ENCODE measurements at regions not wholly inside any gene's neighbourhood (a gene's known extent, or its start where the extent isn't known, plus 50 kb on each side); places are given as distances from the start of the nearest gene placed in this dataset.

DNA sequence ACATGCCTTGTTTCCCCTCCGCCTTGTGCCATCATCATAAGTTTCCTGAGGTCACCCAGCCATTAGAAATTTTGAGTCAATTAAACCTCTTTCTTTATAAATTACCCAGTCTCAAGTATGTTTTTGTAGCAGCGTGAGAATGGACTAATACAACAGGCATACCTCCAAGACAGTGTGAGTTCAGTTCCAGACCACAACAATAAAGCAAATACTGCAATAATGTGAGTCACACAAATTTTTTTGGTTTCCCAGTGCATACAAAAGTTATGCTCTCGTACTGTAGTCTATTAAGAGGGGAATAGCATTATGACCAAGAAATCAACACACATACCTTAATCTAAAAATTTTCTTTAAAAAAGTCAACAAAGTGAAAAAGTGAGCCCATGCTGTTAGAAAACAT lies 217.2 kb downstream of the NR4A2 start:
- ChIA-PET POLR2A (no interaction called here), CTCF (no interaction called here)
- H3K4me3 ChIP-seq (ENCODE audit: low read depth, low read length) = no peak overlapping the region

DNA sequence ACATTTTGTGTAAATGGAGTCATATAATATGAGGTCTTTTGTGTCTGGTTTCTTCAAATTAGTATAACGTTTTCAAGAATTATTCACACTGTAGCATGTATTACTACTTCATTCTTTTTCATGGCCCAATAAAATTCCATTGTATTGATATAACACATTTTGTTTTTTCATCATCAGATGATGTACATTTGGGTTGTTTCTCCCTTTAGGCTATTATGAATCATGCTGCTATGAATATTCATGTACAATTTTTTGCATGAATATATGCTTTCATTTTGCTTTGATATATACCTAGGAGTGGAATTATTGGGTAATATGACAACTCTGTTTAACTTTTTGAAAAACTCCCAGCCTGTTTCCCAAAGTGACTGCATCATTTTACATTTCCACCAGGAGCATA lies 220.2 kb downstream of the NR4A2 start:
- H3K27ac ChIP-seq (ENCODE audit: extremely low read depth, low read depth, low read length) = no peak overlapping the region
- CTCF ChIA-PET = no interaction called here
- H3K36me3 ChIP-seq (ENCODE audit: control insufficient read depth in 2 of 2, insufficient read depth in 1 of 2, low read length in 2 of 2) = no peaks in the 10 kb centered on the region
- H3K9me3 ChIP-seq (ENCODE audit: control insufficient read depth, insufficient read depth, low read depth, low read length) = no peaks in the 10 kb centered on the region
- TF ChIP-seq ZNF302 (tag by site-specific recombination; IDR thresholded peaks at IDR 0.05; ENCODE audit: low read depth) (no peak), ZNF24 (tag by site-specific recombination; IDR thresholded peaks at IDR 0.05) (no peak), ZNF146 (tag by site-specific recombination; IDR thresholded peaks at IDR 0.05) (no peak), ZNF184 (tag by site-specific recombination; IDR thresholded peaks at IDR 0.05) (no peak), OSR2 (tag by site-specific recombination; IDR thresholded peaks at IDR 0.05) (no peak), ZNF112 (tag by site-specific recombination; IDR thresholded peaks at IDR 0.05) (no peak), ZNF677 (tag by site-specific recombination; IDR thresholded peaks at IDR 0.05) (no peak), ZNF155 (tag by site-specific recombination; IDR thresholded peaks at IDR 0.05) (no peak), ZNF354C (tag by site-specific recombination; IDR thresholded peaks at IDR 0.05; ENCODE audit: borderline replicate concordance, low read depth) (no peak), PRDM1 (tag by site-specific recombination; IDR thresholded peaks at IDR 0.05) (no peak), WT1 (tag by site-specific recombination; IDR thresholded peaks at IDR 0.05) (no peak), ZSCAN16 (tag by site-specific recombination; IDR thresholded peaks at IDR 0.05) (no peak), ZFP69B (tag by site-specific recombination; IDR thresholded peaks at IDR 0.05) (no peak)
- no peak overlapping the region for H3K4me3 ChIP-seq (ENCODE audit: low read depth, low read length)
- POLR2A ChIA-PET = no interaction called here
- H3K4me1 ChIP-seq (ENCODE audit: control insufficient read depth, insufficient read depth, low read length) = no peaks in the 10 kb centered on the region

More for the DNA sequence above, 217.2 kb downstream of the NR4A2 start:
- TF ChIP-seq ZNF664 (tag by site-specific recombination; IDR thresholded peaks at IDR 0.05) = no peak
- Histone ChIP-seq H3K36me3 (ENCODE audit: control insufficient read depth in 2 of 2, insufficient read depth in 1 of 2, low read length in 2 of 2) (no peaks in the 10 kb centered on the region), H3K27ac (ENCODE audit: extremely low read depth, low read depth, low read length) (no peak overlapping the region), H3K4me1 (ENCODE audit: control insufficient read depth, insufficient read depth, low read length) (no peaks in the 10 kb centered on the region), H3K9me3 (ENCODE audit: control insufficient read depth, insufficient read depth, low read depth, low read length) (no peaks in the 10 kb centered on the region)

DNA sequence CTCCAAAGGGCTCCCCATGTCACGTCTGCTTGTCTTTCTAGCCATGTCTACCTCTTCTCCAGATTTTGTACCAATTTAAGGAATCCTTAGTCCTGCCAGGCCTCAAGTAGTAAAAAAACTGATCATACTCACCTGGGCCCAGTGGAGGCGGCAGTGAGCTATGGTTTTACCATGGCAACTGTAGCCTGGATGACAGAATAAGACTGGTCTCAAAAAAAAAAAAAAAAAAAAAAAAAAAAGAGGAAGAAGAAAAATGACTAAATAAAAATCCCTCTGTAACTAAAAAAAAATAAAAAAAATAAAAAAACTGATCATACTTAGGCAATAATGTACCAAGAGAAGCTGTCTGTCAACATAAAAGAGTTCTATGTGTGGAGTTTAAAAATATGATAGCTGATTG lies 221.6 kb downstream of the NR4A2 start:
- ChIA-PET POLR2A (interaction anchor here (0.6 kb wide), 1 partner anchor 335 kb away, joined by 3 read pairs; no protein-coding TSS in a partner anchor), CTCF (interaction anchor here (0.7 kb wide), 2 partner anchors 483 to 542 kb away, joined by 3 to 5 read pairs; no protein-coding TSS in a partner anchor)
- TF ChIP-seq ZNF248 (tag by site-specific recombination; IDR thresholded peaks at IDR 0.05) (no peak), ZNF560 (tag by site-specific recombination; IDR thresholded peaks at IDR 0.05; ENCODE audit: borderline replicate concordance) (no peak), ZNF48 (tag by site-specific recombination; IDR thresholded peaks at IDR 0.05) (no peak), WT1 (tag by site-specific recombination; IDR thresholded peaks at IDR 0.05) (no peak), ZNF514 (tag by site-specific recombination; IDR thresholded peaks at IDR 0.05) (no peak), HOXD13 (CRISPR knock-in tag; IDR thresholded peaks at IDR 0.05; ENCODE audit: borderline replicate concordance) (no peak), ZNF626 (tag by site-specific recombination; IDR thresholded peaks at IDR 0.05) (no peak)
- TF ChIP-seq, protein P1, sequence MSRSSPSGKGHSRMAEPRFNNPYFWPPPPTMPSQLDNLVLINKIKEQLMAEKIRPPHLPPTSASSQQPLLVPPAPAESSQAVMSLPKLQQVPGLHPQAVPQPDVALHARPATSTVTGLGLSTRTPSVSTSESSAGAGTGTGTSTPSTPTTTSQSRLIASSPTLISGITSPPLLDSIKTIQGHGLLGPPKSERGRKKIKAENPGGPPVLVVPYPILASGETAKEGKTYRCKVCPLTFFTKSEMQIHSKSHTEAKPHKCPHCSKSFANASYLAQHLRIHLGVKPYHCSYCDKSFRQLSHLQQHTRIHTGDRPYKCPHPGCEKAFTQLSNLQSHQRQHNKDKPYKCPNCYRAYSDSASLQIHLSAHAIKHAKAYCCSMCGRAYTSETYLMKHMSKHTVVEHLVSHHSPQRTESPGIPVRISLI (tag by site-specific recombination; IDR thresholded peaks at IDR 0.05) = no peak
- H3K27ac ChIP-seq (ENCODE audit: extremely low read depth, low read depth, low read length) = no peak overlapping the region
- no peaks in the 10 kb centered on the region for H3K4me1 ChIP-seq (ENCODE audit: control insufficient read depth, insufficient read depth, low read length)
- no peaks in the 10 kb centered on the region for H3K36me3 ChIP-seq (ENCODE audit: control insufficient read depth in 2 of 2, insufficient read depth in 1 of 2, low read length in 2 of 2)
- no peaks in the 10 kb centered on the region for H3K9me3 ChIP-seq (ENCODE audit: control insufficient read depth, insufficient read depth, low read depth, low read length)
- H3K4me3 ChIP-seq (ENCODE audit: low read depth, low read length) = no peak overlapping the region

DNA sequence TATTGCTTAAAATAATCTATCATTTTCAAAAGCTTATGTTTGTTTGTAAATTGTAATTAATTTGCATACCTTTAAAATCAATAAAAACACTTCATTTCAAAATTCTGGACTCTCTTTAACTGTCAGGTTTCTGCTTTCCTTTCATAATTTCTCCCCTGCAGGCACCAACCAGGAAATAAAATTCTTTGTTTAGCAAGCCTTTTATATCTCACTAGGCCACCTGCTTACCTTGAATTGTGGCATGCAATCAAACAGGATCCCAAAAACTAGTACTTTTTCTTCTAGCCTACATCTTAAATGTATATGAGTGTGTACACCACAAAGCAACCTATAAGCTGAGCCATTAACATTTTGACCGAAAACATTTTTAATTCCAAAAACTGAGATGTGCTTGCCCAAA lies 233.1 kb downstream of the NR4A2 start:
- Histone ChIP-seq H3K4me3 (ENCODE audit: low read depth, low read length) (no peak overlapping the region), H3K36me3 (ENCODE audit: control insufficient read depth in 2 of 2, insufficient read depth in 1 of 2, low read length in 2 of 2) (no peaks in the 10 kb centered on the region), H3K27ac (ENCODE audit: extremely low read depth, low read depth, low read length) (no peak overlapping the region), H3K9me3 (ENCODE audit: control insufficient read depth, insufficient read depth, low read depth, low read length) (no peaks in the 10 kb centered on the region), H3K4me1 (ENCODE audit: control insufficient read depth, insufficient read depth, low read length) (no peaks in the 10 kb centered on the region)
- ChIA-PET CTCF (no interaction called here), POLR2A (no interaction called here)
- no peak for TF ChIP-seq ZNF560 (tag by site-specific recombination; IDR thresholded peaks at IDR 0.05; ENCODE audit: borderline replicate concordance)
- TF ChIP-seq ZSCAN16 (tag by site-specific recombination; IDR thresholded peaks at IDR 0.05) = no peak
- no peak for TF ChIP-seq OSR2 (tag by site-specific recombination; IDR thresholded peaks at IDR 0.05)
- no peak for TF ChIP-seq YY2 (tag by site-specific recombination; IDR thresholded peaks at IDR 0.05)
- TF ChIP-seq RBAK (tag by site-specific recombination; IDR thresholded peaks at IDR 0.05) = no peak
- TF ChIP-seq ZNF837 (tag by site-specific recombination; IDR thresholded peaks at IDR 0.05) = no peak
- TF ChIP-seq, protein P2, sequence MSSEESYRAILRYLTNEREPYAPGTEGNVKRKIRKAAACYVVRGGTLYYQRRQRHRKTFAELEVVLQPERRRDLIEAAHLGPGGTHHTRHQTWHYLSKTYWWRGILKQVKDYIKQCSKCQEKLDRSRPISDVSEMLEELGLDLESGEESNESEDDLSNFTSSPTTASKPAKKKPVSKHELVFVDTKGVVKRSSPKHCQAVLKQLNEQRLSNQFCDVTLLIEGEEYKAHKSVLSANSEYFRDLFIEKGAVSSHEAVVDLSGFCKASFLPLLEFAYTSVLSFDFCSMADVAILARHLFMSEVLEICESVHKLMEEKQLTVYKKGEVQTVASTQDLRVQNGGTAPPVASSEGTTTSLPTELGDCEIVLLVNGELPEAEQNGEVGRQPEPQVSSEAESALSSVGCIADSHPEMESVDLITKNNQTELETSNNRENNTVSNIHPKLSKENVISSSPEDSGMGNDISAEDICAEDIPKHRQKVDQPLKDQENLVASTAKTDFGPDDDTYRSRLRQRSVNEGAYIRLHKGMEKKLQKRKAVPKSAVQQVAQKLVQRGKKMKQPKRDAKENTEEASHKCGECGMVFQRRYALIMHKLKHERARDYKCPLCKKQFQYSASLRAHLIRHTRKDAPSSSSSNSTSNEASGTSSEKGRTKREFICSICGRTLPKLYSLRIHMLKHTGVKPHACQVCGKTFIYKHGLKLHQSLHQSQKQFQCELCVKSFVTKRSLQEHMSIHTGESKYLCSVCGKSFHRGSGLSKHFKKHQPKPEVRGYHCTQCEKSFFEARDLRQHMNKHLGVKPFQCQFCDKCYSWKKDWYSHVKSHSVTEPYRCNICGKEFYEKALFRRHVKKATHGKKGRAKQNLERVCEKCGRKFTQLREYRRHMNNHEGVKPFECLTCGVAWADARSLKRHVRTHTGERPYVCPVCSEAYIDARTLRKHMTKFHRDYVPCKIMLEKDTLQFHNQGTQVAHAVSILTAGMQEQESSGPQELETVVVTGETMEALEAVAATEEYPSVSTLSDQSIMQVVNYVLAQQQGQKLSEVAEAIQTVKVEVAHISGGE (tag by site-specific recombination; conservative IDR thresholded peaks at IDR 0.05; ENCODE audit: low read depth) = no peak
